D721Med (cell line): ENCODE measurements at regions not wholly inside any gene's neighbourhood (a gene's known extent, or its start where the extent isn't known, plus 50 kb on each side); places are given as distances from the start of the nearest gene placed in this dataset.

Experiments used
- DNase-seq: peaks from one replicate; pipeline ENCODE4 v3.0.0; 2011; ENCODE audit warnings: low spot score; ENCODE audit not compliant: insufficient read length
- FAIRE-seq: peaks from 2 replicates; lab custom pipeline; 2011; peaks lifted over from hg19 to GRCh38; lab: Jason Lieb, UNC
- CTCF ChIP-seq: IDR thresholded peaks from 2 replicates; pipeline ENCODE4 v1.5.1; 2012; ENCODE audit warnings: mild to moderate bottlenecking, control low read depth; ENCODE audit not compliant: insufficient read depth; ENCODE audit errors: missing control alignments

GRCh38 chr6:122116119-122116834 lies 283.2 kb upstream of the HSF2 start:
- no peak for DNase-seq
- no peak for FAIRE-seq
- TF ChIP-seq CTCF, result no peak

- no peak for TF ChIP-seq CTCF
- no peak for FAIRE-seq
- DNase-seq, result no peak
These were observed 282.4 kb upstream of the HSF2 start for GRCh38 chr6:122116835-122117627.

GRCh38 chr6:122118945-122119506 lies 280.4 kb upstream of the HSF2 start:
- no peak for DNase-seq
- no peak for FAIRE-seq
- TF ChIP-seq CTCF, result no peak

- no peak for TF ChIP-seq CTCF
- DNase-seq (no peak), FAIRE-seq (no peak)
These were observed 277.2 kb upstream of the HSF2 start for GRCh38 chr6:122122202-122122601.

- FAIRE-seq (no peak), DNase-seq (no peak)
- TF ChIP-seq CTCF, result no peak
These were observed 276.8 kb upstream of the HSF2 start for GRCh38 chr6:122122686-122123085.

- DNase-seq, result no peak
- no peak for FAIRE-seq
- no peak for TF ChIP-seq CTCF
These were observed 274.5 kb upstream of the HSF2 start for GRCh38 chr6:122124908-122125307.
